Keratinocyte (primary cell): ENCODE measurements at regions not wholly inside any gene's neighbourhood (a gene's known extent, or its start where the extent isn't known, plus 50 kb on each side); places are given as distances from the start of the nearest gene placed in this dataset.

Experiments
- DNase-seq: peaks from one replicate; pipeline ENCODE4 v3.0.0-alpha.2; 2011; ENCODE audit warnings: low read depth, missing footprints, low spot score
- FAIRE-seq: peaks from 2 replicates; lab custom pipeline; 2011; peaks lifted over from hg19 to GRCh38; lab: Jason Lieb, UNC
- H2AFZ ChIP-seq: 2 replicates; pipeline ENCODE4 v1.6.0; 2012; ENCODE audit warnings: low read length, control low read depth, inconsistent platforms; ENCODE audit not compliant: control insufficient read depth
- H3K27ac ChIP-seq: 2 replicates; pipeline ENCODE4 v1.5.1; 2011; ENCODE audit warnings: low read length; ENCODE audit not compliant: control insufficient read depth, insufficient read depth
- H3K27me3 ChIP-seq: 3 replicates; pipeline ENCODE4 v1.6.0; 2011; ENCODE audit warnings: low read length; ENCODE audit not compliant: control insufficient read depth, insufficient read depth; ENCODE audit errors: extremely low read depth
- H3K36me3 ChIP-seq, 2 experiments: 2 replicates in 1 of 2; 3 replicates in 1 of 2; pipeline ENCODE4 v1.5.1; 2011; ENCODE audit warnings: low read length in 2 of 2, mild to moderate bottlenecking in 1 of 2; ENCODE audit not compliant: control insufficient read depth in 2 of 2, insufficient read depth in 2 of 2; ENCODE audit errors: extremely low read depth in 1 of 2
- H3K4me1 ChIP-seq: 3 replicates; pipeline ENCODE4 v1.5.1; 2011; ENCODE audit warnings: low read length; ENCODE audit not compliant: control insufficient read depth, insufficient read depth; ENCODE audit errors: extremely low read depth
- H3K4me2 ChIP-seq: 3 replicates; pipeline ENCODE4 v1.6.0; 2011; ENCODE audit warnings: low read depth, low read length; ENCODE audit not compliant: control insufficient read depth, insufficient read depth; ENCODE audit errors: extremely low read depth
- H3K4me3 ChIP-seq, 3 experiments: fragments of 200-600 bp in 1 of 3; sonication (generic) in 1 of 3; 2 replicates in 2 of 3; 3 replicates in 1 of 3; pipeline ENCODE4 v1.5.1; 2011 to 2016; ENCODE audit warnings: low read length in 3 of 3, mild to moderate bottlenecking in 3 of 3, control low read depth in 2 of 3, inconsistent platforms in 1 of 3, low read depth in 1 of 3, mixed read lengths in 1 of 3, mixed run types in 1 of 3, moderate library complexity in 1 of 3; ENCODE audit not compliant: control insufficient read depth in 2 of 3, insufficient read depth in 2 of 3; ENCODE audit errors: extremely low read depth in 1 of 3
- H3K79me2 ChIP-seq: 2 replicates; pipeline ENCODE4 v1.6.0; 2012; ENCODE audit warnings: low read length; ENCODE audit not compliant: control insufficient read depth, insufficient read depth
- H3K9ac ChIP-seq: 3 replicates; pipeline ENCODE4 v1.6.0; 2011; ENCODE audit warnings: low read length; ENCODE audit not compliant: control insufficient read depth, insufficient read depth; ENCODE audit errors: extremely low read depth
- H3K9me1 ChIP-seq: 3 replicates; pipeline ENCODE4 v1.6.0; 2011; ENCODE audit warnings: low read length; ENCODE audit not compliant: control insufficient read depth, insufficient read depth; ENCODE audit errors: extremely low read depth
- H3K9me3 ChIP-seq: 2 replicates; pipeline ENCODE4 v1.5.1; 2012; ENCODE audit warnings: low read depth, low read length; ENCODE audit not compliant: control insufficient read depth
- H4K20me1 ChIP-seq: 3 replicates; pipeline ENCODE4 v1.6.0; 2011; ENCODE audit warnings: low read length; ENCODE audit not compliant: control insufficient read depth, insufficient read depth; ENCODE audit errors: extremely low read depth
- CTCF ChIP-seq, 3 experiments: IDR thresholded peaks in 1 of 3; conservative IDR thresholded peaks in 1 of 3; optimal IDR thresholded peaks in 1 of 3; 2 replicates in 2 of 3; 3 replicates in 1 of 3; pipeline versions ENCODE3 to v1.5.1; 2011; ENCODE audit warnings: low read length in 3 of 3, mild to moderate bottlenecking in 3 of 3, moderate library complexity in 2 of 3, control low read depth in 1 of 3, inconsistent platforms in 1 of 3; ENCODE audit not compliant: insufficient read depth in 2 of 3; ENCODE audit errors: extremely low read depth in 1 of 3
- EZH2 ChIP-seq: IDR thresholded peaks from one replicate; pipeline ENCODE4 v1.6.1; 2012; ENCODE audit warnings: inconsistent platforms, mild to moderate bottlenecking, low read length, moderate library complexity
- dilution Hi-C: fragments of 300-500 bp; cut with MboI; formaldehyde crosslinking; loops from one replicate; pipeline ENCODE4 v1.7.0; 2020; ENCODE audit warnings: low sequenced_read_pairs; ENCODE audit not compliant: extremely low pct_ligation_motif_present

- H3K4me2 ChIP-seq = no peak overlapping the region
- H3K36me3 ChIP-seq = no peaks in the 10 kb centered on the region
- H3K4me1 ChIP-seq = no peaks in the 10 kb centered on the region
- no peaks in the 10 kb centered on the region for H3K9me1 ChIP-seq
- H3K27ac ChIP-seq = no peak overlapping the region
- no peak overlapping the region for H2AFZ ChIP-seq
- H4K20me1 ChIP-seq = no peaks in the 10 kb centered on the region
- FAIRE-seq (no peak), DNase-seq (no peak)
- dilution Hi-C loops = no loop called here
- TF ChIP-seq CTCF (optimal IDR thresholded peaks at IDR 0.05 in 1 of 3, IDR thresholded peaks at IDR 0.05 in 1 of 3, conservative IDR thresholded peaks at IDR 0.05 in 1 of 3; ENCODE audit: extremely low read depth in 1 of 3, insufficient read depth in 2 of 3, low read length in 3 of 3) = no peak
- no peak for TF ChIP-seq EZH2
- no peak overlapping the region for H3K9ac ChIP-seq
- H3K4me3 ChIP-seq = no peak overlapping the region
- no peaks in the 10 kb centered on the region for H3K79me2 ChIP-seq
- no peaks in the 10 kb centered on the region for H3K9me3 ChIP-seq
- H3K27me3 ChIP-seq = peaks cover 25% of the 10 kb centered on the region
These were observed 64.6 kb upstream of the SIMC1 start for GRCh38 chr5:176173647-176174046.

DNA sequence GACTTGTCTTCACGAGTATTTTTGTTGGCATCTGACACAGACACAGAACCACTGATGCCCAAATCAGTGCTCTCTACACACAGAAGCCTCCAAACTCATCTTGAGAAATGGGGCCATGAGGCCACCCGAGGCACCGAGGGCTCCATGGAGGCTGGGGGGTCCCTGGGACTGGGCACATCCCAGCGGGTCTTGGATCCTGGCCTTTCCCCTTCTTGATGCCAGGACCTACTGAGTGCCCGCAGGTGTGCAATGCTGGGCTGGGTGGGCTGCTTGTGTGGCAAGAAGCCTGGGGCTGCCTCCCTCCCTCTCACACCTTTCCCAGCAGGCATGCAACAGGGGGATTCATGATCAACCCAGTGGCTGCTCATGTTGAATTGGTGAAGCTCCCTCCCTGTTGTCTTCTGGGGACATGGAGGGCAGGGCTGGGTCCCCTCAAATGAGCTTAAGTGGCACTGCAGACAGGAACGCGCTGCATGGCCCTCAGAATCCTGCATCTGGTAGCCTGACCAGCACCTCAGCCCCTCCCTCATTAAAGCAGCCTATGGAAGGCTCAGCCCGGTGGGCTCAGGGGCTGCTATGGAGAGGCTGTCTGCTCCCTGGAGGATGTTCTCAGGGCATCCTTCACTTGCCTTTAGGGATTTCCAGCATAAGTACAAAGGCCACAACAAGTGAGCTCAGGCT is 63.7 kb upstream of the SIMC1 start:
- H2AFZ ChIP-seq = no peak overlapping the region
- FAIRE-seq = no peak
- dilution Hi-C loops = no loop called here
- H3K4me2 ChIP-seq = no peak overlapping the region
- H3K9me1 ChIP-seq = no peaks in the 10 kb centered on the region
- no peak overlapping the region for H3K9ac ChIP-seq
- H3K79me2 ChIP-seq = no peaks in the 10 kb centered on the region
- H3K27me3 ChIP-seq = peaks cover 34% of the 10 kb centered on the region
- no peak overlapping the region for H3K27ac ChIP-seq
- no peaks in the 10 kb centered on the region for H3K9me3 ChIP-seq
- no peak for DNase-seq
- no peak for TF ChIP-seq EZH2
- TF ChIP-seq CTCF (optimal IDR thresholded peaks at IDR 0.05 in 1 of 3, IDR thresholded peaks at IDR 0.05 in 1 of 3, conservative IDR thresholded peaks at IDR 0.05 in 1 of 3; ENCODE audit: extremely low read depth in 1 of 3, insufficient read depth in 2 of 3, low read length in 3 of 3) = no peak
- no peak overlapping the region for H3K4me3 ChIP-seq
- no peaks in the 10 kb centered on the region for H3K36me3 ChIP-seq
- no peaks in the 10 kb centered on the region for H3K4me1 ChIP-seq
- H4K20me1 ChIP-seq = no peaks in the 10 kb centered on the region
